Parathyroid adenoma (tissue), 2 donors: ENCODE measurements at regions not wholly inside any gene's neighbourhood (a gene's known extent, or its start where the extent isn't known, plus 50 kb on each side); places are given as distances from the start of the nearest gene placed in this dataset.

Source experiments
- H2AFZ ChIP-seq: fragments of 300-600 bp; sonication (generic); one replicate; pipeline ENCODE4 v1.7.0; 2017; ENCODE audit warnings: antibody characterized with exemption, mild to moderate bottlenecking
- H3K27ac ChIP-seq: fragments of 300-600 bp; sonication (generic); one replicate; pipeline ENCODE4 v1.7.0; 2017
- H3K27me3 ChIP-seq: fragments of 300-600 bp; sonication (generic); one replicate; pipeline ENCODE4 v1.7.0; 2017; ENCODE audit warnings: low read length; ENCODE audit not compliant: control insufficient read depth, insufficient read depth
- H3K36me3 ChIP-seq: fragments of 300-600 bp; sonication (generic); one replicate; pipeline ENCODE4 v1.7.0; 2017; ENCODE audit warnings: low read length; ENCODE audit not compliant: control insufficient read depth, insufficient read depth
- H3K4me1 ChIP-seq: fragments of 300-600 bp; sonication (generic); one replicate; pipeline ENCODE4 v1.7.0; 2017; ENCODE audit warnings: control low read depth
- H3K4me2 ChIP-seq: fragments of 300-600 bp; sonication (generic); one replicate; pipeline ENCODE4 v1.7.0; 2017; ENCODE audit warnings: low read length
- H3K4me3 ChIP-seq: fragments of 300-600 bp; sonication (generic); one replicate; pipeline ENCODE4 v1.7.0; 2017; ENCODE audit warnings: low read depth, low read length
- H3K79me2 ChIP-seq: fragments of 300-600 bp; sonication (generic); one replicate; pipeline ENCODE4 v1.7.0; 2017; ENCODE audit warnings: control low read depth
- H3K9ac ChIP-seq: fragments of 300-600 bp; sonication (generic); one replicate; pipeline ENCODE4 v1.7.0; 2017; ENCODE audit warnings: mild to moderate bottlenecking
- H3K9me3 ChIP-seq: fragments of 300-600 bp; sonication (generic); one replicate; pipeline ENCODE4 v1.7.0; 2017; ENCODE audit warnings: low read length; ENCODE audit not compliant: control insufficient read depth
- TF ChIP-seq, protein P1 (sequence below): fragments of 300-600 bp; sonication (generic); IDR thresholded peaks from one replicate; pipeline ENCODE4 v1.7.0; 2017; ENCODE audit warnings: antibody characterized with exemption, mild to moderate bottlenecking
- donor health status: primary hyperparathyroidism.

DNA sequence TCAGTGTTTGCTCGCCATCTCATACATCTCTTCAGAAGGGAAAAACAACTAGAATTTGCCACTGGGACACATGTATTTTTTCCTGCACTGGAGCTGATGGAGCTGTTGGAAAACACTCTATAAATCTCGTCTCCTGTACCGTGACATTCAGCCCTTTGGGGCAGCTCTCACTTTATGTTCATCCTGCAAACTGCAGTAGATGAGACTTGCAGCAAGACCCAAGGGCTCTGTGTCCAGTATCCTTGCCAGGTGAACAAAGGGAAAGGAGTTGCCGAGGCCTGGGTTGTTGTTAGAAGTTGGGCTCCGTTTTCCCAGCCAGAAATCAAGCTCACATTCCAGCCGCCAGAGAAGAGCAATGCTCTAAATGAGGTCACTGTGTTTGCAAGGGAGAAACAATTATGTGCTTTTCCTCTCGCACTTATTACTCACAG is 285.1 kb downstream of the SLC4A3 start:
- Histone ChIP-seq H2AFZ (no peak overlapping the region), H3K36me3 (no peaks in the 10 kb centered on the region), H3K9me3 (no peaks in the 10 kb centered on the region), H3K4me2 (no peak overlapping the region), H3K27ac (no peak overlapping the region), H3K79me2 (no peaks in the 10 kb centered on the region), H3K4me3 (no peak overlapping the region), H3K4me1 (no peaks in the 10 kb centered on the region), H3K9ac (no peak overlapping the region), H3K27me3 (no peaks in the 10 kb centered on the region)
- TF ChIP-seq, protein P1, sequence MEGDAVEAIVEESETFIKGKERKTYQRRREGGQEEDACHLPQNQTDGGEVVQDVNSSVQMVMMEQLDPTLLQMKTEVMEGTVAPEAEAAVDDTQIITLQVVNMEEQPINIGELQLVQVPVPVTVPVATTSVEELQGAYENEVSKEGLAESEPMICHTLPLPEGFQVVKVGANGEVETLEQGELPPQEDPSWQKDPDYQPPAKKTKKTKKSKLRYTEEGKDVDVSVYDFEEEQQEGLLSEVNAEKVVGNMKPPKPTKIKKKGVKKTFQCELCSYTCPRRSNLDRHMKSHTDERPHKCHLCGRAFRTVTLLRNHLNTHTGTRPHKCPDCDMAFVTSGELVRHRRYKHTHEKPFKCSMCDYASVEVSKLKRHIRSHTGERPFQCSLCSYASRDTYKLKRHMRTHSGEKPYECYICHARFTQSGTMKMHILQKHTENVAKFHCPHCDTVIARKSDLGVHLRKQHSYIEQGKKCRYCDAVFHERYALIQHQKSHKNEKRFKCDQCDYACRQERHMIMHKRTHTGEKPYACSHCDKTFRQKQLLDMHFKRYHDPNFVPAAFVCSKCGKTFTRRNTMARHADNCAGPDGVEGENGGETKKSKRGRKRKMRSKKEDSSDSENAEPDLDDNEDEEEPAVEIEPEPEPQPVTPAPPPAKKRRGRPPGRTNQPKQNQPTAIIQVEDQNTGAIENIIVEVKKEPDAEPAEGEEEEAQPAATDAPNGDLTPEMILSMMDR: no peak

DNA sequence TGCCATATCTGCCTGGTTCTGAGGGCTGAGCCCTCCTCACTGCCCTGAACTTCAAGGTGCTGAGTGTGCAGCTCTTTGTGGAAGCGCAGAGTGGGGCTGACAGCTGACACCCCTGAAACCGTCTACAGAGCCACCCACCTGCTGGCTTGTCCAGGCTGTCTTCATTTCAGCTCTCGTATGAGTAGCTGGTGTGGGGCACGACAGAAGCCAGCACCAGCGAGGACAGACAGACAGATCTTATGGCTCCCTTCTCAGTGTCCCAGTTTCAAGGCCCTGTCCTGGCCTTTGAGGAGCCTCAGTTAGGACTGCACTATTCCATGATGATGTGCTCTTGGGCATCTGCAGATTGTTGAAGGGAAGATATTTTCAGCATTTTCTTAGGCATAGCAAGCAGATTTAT is 287.1 kb downstream of the SLC4A3 start:
- Histone ChIP-seq H3K9me3 (no peaks in the 10 kb centered on the region), H3K27me3 (no peaks in the 10 kb centered on the region), H3K9ac (no peak overlapping the region), H3K4me2 (no peak overlapping the region), H3K4me3 (no peak overlapping the region), H2AFZ (no peak overlapping the region), H3K79me2 (no peaks in the 10 kb centered on the region), H3K27ac (no peak overlapping the region), H3K36me3 (no peaks in the 10 kb centered on the region), H3K4me1 (no peaks in the 10 kb centered on the region)
- TF ChIP-seq, protein P1: no peak

DNA sequence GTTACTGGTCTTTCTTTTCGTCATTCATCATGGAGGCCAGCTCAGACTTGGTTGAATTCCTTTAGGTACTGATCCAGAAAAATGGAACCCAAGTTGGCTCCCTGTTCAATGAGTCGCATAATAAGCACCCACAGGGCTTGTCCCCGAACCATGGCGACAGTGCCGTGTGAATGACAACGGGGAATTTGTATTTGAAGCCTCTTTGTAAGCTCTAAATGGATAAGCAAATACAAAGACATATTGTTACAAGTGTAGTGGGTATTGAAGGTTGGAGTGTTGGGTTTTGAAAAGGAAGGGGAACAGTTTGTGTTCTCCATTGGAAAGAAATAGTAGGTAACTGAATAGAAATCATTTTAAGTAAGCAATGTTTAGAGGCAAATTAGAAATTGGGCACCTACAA is 288.9 kb downstream of the SLC4A3 start:
- TF ChIP-seq, protein P1: no peak
- no peak overlapping the region for H3K9ac ChIP-seq

DNA sequence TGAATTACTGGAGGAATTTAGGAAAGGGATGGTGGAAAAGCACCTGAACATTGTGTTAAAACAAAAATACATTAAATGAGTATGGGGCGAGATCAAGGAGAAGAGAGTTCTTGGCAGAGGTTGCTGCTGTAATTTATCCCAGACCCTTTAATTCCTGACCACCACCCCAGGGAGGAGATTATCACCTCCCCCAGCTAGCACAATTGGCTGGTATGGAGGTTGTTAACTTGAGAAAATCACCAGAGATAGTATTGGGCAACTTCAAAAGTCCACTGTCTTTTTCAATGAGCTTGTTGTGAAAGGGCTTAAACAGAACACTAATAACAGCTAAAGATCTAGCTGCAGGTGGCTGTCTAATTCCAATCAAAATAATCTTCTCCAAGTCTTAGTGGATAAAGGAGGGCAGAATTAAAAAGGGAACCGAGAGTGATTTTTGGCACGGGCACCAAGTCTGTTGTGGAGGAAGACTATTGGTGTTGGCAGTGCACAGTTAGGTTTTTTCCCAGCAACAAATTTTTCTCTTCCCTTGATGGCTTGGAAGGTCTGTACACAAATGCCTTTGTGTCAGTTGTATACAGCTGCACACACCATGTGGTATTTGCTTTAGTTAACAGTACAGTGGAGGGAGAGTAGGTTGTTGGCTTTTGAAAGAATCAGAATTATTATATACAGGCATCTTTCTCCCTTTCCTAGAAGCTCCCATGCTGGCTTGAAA is 289.5 kb downstream of the SLC4A3 start:
- TF ChIP-seq, protein P1: no peak
- no peaks in the 10 kb centered on the region for H3K27me3 ChIP-seq
- no peaks in the 10 kb centered on the region for H3K79me2 ChIP-seq
- no peak overlapping the region for H3K9ac ChIP-seq
- no peak overlapping the region for H3K27ac ChIP-seq
- no peaks in the 10 kb centered on the region for H3K9me3 ChIP-seq
- H3K4me2 ChIP-seq: no peak overlapping the region
- no peaks in the 10 kb centered on the region for H3K36me3 ChIP-seq
- no peaks in the 10 kb centered on the region for H3K4me1 ChIP-seq
- H2AFZ ChIP-seq: no peak overlapping the region
- no peak overlapping the region for H3K4me3 ChIP-seq

More for the DNA sequence above, 288.9 kb downstream of the SLC4A3 start:
- H3K4me3 ChIP-seq: no peak overlapping the region
- H3K79me2 ChIP-seq: no peaks in the 10 kb centered on the region
- H3K9me3 ChIP-seq: no peaks in the 10 kb centered on the region
- H3K4me1 ChIP-seq: no peaks in the 10 kb centered on the region
- no peaks in the 10 kb centered on the region for H3K27me3 ChIP-seq
- H3K36me3 ChIP-seq: no peaks in the 10 kb centered on the region
- H3K27ac ChIP-seq: no peak overlapping the region
- H3K4me2 ChIP-seq: no peak overlapping the region
- no peak overlapping the region for H2AFZ ChIP-seq

DNA sequence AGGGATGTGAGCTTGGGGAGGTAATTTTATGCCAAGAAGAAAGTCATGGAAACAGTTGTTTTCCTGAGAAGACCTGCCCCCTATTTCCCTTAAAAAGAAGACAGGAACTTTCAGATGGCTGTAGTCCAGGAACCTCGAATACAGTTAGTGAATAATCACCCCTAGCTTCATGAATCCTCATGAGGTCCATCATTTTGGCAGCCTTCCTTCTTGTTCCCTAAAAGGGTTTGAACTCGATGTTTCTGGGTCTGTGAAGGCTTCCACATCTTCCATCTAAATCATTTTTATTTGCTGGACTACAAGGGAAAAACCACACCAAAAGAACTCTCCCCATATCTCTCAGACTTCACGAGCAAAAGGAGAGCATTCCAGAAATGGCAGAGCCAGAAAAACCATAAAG is 290.8 kb downstream of the SLC4A3 start:
- Histone ChIP-seq H3K36me3 (no peaks in the 10 kb centered on the region), H3K27me3 (no peaks in the 10 kb centered on the region), H3K4me3 (no peak overlapping the region), H3K79me2 (no peaks in the 10 kb centered on the region), H3K9ac (no peak overlapping the region), H3K4me1 (no peaks in the 10 kb centered on the region), H3K27ac (no peak overlapping the region), H3K4me2 (no peak overlapping the region), H3K9me3 (no peaks in the 10 kb centered on the region), H2AFZ (no peak overlapping the region)
- TF ChIP-seq, protein P1: no peak
